ENCODE measurements at regions not wholly inside any gene's neighbourhood (a gene's known extent, or its start where the extent isn't known, plus 50 kb on each side); places are given as distances from the start of the nearest gene placed in this dataset.
A peak's percentile ranks its signal among the peaks of the same experiment; 100 is the strongest.

- ATAC-seq (no peak), DNase-seq (ENCODE audit: low spot score) (no peak)
These were observed 135.7 kb upstream of the ZNF648 start for GRCh38 chr1:182196897-182197870.

GRCh38 chr1:182195733-182196132, 134.2 kb upstream of the ZNF648 start:
- ATAC-seq (no peak), DNase-seq (ENCODE audit: low spot score) (no peak)

GRCh38 chr1:182193908-182194550, 132.5 kb upstream of the ZNF648 start:
- ATAC-seq = peak; percentile 26
- DNase-seq (ENCODE audit: low spot score) = no peak

GRCh38 chr1:182192966-182193365, 131.5 kb upstream of the ZNF648 start:
- DNase-seq (ENCODE audit: low spot score) (no peak), ATAC-seq (no peak)

- no peak for ATAC-seq
- DNase-seq (ENCODE audit: low spot score) = no peak
These were observed 130.7 kb upstream of the ZNF648 start for GRCh38 chr1:182192215-182192614.

DNA sequence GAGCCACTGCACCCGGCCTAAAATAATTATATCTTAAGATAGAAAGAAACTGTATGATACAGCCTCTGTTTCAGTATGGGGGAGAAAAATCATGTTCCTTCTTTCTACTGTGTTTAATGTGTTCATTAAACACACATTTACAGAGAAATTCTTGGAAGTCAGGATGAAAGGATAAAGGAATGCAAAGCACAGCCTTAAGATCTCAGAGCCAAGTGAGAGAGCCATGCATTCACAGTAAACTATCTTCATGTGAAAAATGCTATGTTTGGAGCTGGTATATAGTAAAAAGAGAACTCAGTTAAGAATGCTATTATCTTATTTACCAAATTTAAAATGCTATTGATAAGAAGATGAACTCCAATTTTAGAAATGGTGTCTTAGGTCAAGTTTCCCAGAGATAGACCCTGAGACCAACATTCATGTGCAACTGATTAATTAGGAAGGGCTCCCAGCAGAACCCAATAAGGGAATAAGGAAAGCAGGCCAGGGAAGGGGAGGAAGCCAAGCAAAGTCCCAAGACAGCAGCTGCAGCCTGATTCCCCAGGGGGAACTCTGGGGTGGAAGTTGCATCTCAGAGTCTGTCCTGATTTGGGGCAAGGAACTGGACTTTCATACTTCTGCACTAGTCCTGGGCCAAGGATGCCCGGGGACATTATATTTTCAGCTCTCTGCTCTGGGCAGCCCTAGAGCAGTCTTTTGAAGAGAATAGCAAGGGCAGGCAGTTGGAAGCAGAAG, 130.0 kb upstream of the ZNF648 start:
- DNase-seq (ENCODE audit: low spot score) (no peak), ATAC-seq (no peak)

DNA sequence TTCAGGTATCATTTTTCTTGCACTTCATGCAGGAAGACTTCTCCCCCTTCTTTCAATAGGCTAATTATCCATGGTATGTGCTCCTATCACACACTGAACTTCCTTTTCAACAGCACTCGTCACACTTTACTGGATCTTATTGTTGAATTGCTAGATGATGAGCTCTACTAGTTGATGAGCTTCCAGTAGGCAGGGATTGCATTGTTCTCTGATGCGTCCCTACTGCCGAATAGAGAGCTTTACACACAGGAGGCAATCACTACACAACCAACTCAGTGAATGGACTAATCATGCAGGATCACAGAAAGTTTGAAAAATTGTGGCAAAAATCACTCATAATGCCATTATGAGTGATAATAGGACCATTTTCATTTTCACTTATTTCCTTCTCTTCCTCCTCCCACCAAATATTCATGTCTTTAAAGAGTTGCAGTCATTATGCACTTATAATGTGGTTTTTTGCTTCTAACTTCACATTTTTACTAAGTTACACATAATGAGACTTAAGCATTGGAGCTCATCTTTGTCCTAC, 128.1 kb upstream of the ZNF648 start:
- no peak for ATAC-seq
- DNase-seq (ENCODE audit: low spot score) = no peak

GRCh38 chr1:182186757-182187146, 125.2 kb upstream of the ZNF648 start:
- no peak for DNase-seq (ENCODE audit: low spot score)
- no peak for ATAC-seq

GRCh38 chr1:182185842-182186756, 124.6 kb upstream of the ZNF648 start:
- no peak for DNase-seq (ENCODE audit: low spot score)
- no peak for ATAC-seq

DNA sequence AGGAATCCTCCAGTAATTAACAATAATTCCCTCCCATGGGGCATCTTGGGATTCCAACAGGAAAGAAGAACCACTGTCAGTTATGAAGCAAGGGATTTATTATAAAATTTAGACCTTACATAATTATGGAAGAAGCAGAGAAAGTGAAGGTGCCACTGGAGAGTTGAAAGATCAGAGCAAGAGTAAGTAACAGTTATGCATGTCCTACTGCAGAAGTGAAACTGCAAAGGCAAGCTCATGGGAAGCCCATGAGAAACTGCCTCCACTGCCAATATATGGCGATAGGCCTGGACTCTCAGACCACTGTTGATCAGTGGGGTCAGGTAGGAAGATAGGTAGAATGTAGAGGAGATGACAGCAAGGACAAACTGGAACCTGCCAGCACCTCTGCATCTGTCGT, 123.6 kb upstream of the ZNF648 start:
- no peak for DNase-seq (ENCODE audit: low spot score)
- ATAC-seq = no peak

DNA sequence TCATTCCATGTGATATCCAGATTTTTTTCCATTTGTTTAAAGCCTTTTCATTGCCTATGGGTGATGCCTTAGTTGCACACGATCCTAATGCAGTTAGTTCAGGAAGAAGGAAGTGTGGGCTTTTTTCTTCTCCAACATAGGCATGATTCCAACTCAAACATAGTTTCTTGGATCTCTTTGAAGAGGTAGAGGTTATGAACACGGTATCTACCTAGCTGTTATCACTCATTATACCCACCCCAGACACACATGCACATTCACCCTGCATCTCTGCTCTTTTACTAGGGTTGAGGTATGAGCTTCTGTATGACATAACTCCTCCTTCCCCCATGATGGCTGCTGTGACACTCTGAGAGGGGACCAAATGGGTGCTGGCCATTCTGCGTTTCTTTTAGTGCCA, 122.1 kb upstream of the ZNF648 start:
- ATAC-seq (no peak), DNase-seq (ENCODE audit: low spot score) (no peak)

DNA sequence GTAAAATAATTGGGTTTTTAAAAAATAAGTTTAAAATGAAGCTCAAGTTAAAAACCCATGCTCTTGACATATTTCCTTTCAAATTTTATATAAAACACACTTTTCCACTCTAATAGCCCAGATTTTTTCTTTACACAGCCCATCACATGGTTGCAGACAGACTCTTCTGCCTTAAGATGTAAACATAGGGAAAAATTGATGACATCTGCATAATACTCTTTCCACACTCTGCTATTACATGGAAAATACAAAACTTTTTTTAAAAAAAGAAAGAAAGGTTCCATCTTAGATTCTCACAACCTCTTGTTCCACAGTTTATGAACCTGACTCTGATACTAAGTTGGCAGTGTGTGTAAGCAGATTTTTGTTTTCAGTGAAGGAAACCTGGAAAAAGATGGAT, 120.8 kb upstream of the ZNF648 start:
- ATAC-seq (no peak), DNase-seq (ENCODE audit: low spot score) (no peak)

GRCh38 chr1:182181167-182181572, 119.7 kb upstream of the ZNF648 start:
- ATAC-seq = no peak

GRCh38 chr1:182175361-182175931, 113.9 kb upstream of the ZNF648 start:
- DNase-seq (ENCODE audit: low spot score) = no peak
- ATAC-seq = no peak

More at GRCh38 chr1:182181167-182181572, 119.7 kb upstream of the ZNF648 start:
- DNase-seq (ENCODE audit: low spot score) = no peak

GRCh38 chr1:182174513-182174855, 113.0 kb upstream of the ZNF648 start:
- DNase-seq (ENCODE audit: low spot score) (no peak), ATAC-seq (no peak)

DNA sequence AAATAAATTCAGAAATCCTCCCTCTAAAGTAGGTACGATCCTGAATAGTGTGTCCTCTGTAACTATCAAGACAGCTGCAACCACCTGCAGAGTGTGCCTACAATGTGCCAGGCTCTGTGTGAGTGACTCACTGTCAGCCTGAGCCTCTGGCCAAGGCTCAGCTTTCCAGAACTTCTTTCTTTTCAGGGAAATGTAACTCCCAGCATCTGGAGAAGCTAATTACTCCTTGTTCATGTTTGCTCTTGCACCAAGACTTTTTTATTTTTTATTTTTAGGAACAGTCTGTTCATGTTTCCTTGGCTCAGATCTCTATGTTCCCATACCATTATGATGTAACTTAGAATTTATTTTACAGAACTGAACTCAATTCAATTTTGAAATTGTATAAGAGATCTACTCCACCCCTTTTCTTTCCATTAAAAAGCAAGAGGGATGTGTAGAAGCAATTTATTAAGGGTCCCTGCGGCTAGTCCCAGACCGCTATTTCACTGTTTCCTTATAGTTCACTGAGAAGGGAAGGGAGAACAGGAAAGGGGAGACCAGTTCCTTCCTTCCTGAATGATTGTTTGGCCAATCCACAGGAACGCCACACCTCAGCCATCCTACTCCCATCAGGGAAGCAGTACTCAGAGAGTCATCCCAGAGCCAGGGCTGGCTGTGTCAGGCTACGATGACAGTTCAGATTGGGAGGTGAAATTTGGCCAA, 112.4 kb upstream of the ZNF648 start:
- ATAC-seq = peak; percentile 21
- no peak for DNase-seq (ENCODE audit: low spot score)

DNA sequence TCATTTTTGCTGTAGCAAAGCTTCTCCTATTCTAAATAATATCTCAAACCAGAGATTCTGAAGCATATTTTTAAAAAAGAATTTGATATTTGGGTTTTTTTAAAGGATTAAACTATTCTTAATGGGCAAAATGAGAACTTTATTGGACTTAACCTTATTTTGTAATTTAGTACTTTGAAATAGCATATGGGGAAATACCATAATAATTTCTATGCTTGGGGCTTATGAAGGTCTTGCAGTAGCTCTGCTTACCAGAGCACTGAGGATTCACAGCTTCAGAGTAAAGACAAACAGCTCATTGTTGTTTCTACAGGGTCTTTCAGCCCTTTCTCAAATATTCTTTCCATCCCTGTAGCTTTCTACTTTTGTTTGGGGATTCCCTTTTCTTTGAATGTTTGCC, 111.2 kb upstream of the ZNF648 start:
- ATAC-seq (no peak), DNase-seq (ENCODE audit: low spot score) (no peak)

DNA sequence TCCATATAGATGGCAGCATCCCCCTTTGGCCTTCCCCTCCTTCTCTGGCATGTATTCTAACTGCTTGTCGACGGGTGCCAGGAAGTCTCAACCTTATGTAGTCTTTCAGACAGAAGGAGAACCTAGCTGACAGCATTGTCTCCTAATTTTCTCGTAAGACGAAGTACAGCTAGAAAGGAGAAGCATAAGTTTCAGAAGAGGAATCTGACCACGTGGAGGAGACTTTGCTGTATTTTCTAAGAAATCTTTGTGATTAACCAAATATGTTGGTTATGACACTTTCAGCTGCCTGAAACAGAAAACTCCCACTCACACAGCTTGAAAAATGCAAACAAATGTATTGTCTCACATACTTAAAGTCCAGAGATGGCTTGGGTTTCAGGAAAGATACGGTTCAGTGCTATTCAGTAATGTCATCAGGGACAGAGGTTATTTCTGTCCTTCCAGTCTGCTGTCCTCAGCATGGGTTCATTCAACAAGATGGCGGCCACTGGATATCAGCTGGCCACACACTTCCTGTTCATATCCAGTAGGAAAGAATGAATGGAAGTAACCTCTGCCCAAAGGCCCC, 109.5 kb upstream of the ZNF648 start:
- ATAC-seq (peak; percentile 76), DNase-seq (ENCODE audit: low spot score) (no peak)

DNA sequence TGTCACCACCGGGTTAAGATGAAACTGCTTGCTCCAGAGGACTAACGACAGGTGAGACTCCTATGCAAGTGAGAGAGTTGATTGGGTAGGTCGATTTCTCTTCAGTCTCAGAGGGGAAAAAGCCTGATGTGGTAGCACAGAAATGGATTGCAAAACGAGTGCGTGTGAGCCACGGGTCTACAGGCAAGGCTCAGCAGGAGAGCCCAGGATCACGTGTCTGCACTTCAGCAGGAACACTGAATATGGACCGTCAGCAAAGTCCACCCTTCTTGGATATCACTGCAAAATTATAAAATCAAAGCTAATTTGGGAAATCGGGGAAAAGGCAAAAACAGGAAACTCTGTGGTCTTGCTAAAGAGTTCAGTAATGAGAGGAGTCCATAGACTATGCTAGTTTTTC, 107.7 kb upstream of the ZNF648 start:
- DNase-seq (ENCODE audit: low spot score) (no peak), ATAC-seq (peak; percentile 49)

Measured in left lobe of liver (tissue), 2 donors.